ENCODE measurements at regions not wholly inside any gene's neighbourhood (a gene's known extent, or its start where the extent isn't known, plus 50 kb on each side); places are given as distances from the start of the nearest gene placed in this dataset.
"Not testable (repeated sequence)": the region's sequence is repeated elsewhere in the genome, so short reads cannot be mapped to it uniquely, and the experiment has no call there.

DNA sequence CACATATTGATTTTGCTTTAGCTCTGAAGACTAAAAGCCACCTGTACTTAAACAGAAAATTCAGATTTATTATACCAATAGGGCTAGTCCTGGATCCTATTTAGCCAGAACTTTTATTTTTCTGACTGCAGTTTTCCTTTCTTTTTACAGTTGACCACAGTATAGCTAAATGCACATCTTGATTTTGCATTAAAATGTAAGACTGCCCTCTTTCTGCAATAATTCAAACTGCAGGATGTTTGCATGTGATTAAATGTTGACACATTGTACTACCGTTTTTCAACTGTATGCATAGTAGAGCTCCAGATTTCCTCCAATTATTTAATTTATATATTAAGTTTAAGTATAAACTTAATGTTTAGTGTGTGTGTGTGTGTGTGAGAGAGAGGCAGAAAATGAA, 1262.9 kb downstream of the SUCLG1 start:
- no peak for ATAC-seq (ENCODE audit: low FRiP score)
- TF ChIP-seq CTCF (IDR thresholded peaks at IDR 0.05), result no peak
- no peak for DNase-seq (ENCODE audit: low spot score)

GRCh38 chr2:83191316-83191715, 1267.8 kb downstream of the SUCLG1 start:
- DNase-seq (ENCODE audit: low spot score) (no peak), ATAC-seq (ENCODE audit: low FRiP score) (no peak)
- TF ChIP-seq CTCF (IDR thresholded peaks at IDR 0.05), result no peak

DNA sequence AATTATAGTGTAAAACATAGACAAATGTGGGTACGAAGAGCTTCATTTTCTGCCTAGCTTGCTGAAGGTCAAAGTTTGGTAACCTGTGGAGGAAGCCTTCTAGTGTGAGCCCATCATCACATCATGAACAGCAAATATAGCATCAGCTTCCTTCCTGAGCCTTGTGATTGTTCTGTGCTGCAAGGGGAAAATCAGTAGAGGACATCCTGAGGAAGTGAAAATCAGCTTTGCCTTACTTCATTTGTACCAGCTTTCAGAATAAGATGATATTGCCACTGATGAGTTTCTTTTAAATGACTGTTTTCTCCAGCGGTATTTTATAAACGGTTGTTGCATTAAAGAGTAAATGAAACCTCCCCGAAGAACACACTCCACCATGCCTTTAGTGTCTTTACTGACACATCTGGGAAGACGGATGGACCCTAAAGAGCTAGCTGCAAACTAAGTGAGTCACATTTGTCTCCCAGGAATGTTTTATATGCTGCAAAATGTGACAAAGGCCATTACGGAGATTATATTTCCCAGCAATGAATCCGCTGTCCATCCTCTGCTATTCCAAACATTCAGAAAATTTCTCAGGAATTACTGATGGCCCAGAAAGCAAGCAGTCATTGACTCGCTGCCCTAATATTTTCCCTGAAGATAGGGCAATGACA, 1272.8 kb downstream of the SUCLG1 start:
- ATAC-seq (ENCODE audit: low FRiP score) (no peak), DNase-seq (ENCODE audit: low spot score) (no peak)
- no peak for TF ChIP-seq CTCF (IDR thresholded peaks at IDR 0.05)

- DNase-seq (ENCODE audit: low spot score), result not testable (repeated sequence)
Measured at GRCh38 chr2:83180862-83181530, 1278.1 kb downstream of the SUCLG1 start.

GRCh38 chr2:83176539-83176938, 1282.5 kb downstream of the SUCLG1 start:
- TF ChIP-seq CTCF (IDR thresholded peaks at IDR 0.05), result no peak
- no peak for DNase-seq (ENCODE audit: low spot score)
- no peak for ATAC-seq (ENCODE audit: low FRiP score)

More at GRCh38 chr2:83180862-83181530, 1278.1 kb downstream of the SUCLG1 start:
- not testable (repeated sequence) for ATAC-seq (ENCODE audit: low FRiP score)

- no peak for ATAC-seq (ENCODE audit: low FRiP score)
- no peak for TF ChIP-seq CTCF (IDR thresholded peaks at IDR 0.05)
- DNase-seq (ENCODE audit: low spot score), result no peak
Measured at GRCh38 chr2:83172841-83173240, 1286.2 kb downstream of the SUCLG1 start.

GRCh38 chr2:83168377-83168776, 1290.7 kb downstream of the SUCLG1 start:
- DNase-seq (ENCODE audit: low spot score) (no peak), ATAC-seq (ENCODE audit: low FRiP score) (no peak)
- no peak for TF ChIP-seq CTCF (IDR thresholded peaks at IDR 0.05)

Data from omental fat pad (tissue), 3 donors.